PC-9 (cell line): ENCODE measurements at regions not wholly inside any gene's neighbourhood (a gene's known extent, or its start where the extent isn't known, plus 50 kb on each side); places are given as distances from the start of the nearest gene placed in this dataset.

ENCODE experiments used
- BruUV-seq: library from RNA; stranded (reverse); fragments of 400-500 nt; replicated peaks from 2 replicates; lab custom pipeline; 2021; lab: Mats Ljungman, UMichigan
- CTCF ChIA-PET: fragments of 300-600 bp; sonication (Branson Sonifier 250); formaldehyde crosslinking; loops from one replicate; lab custom pipeline; 2022; ENCODE audit warnings: antibody characterized with exemption; lab: Charles Lee
- POLR2A ChIA-PET: fragments of 300-600 bp; sonication (Branson Sonifier 250); formaldehyde crosslinking; loops from one replicate; lab custom pipeline; 2022; ENCODE audit warnings: antibody characterized with exemption; ENCODE audit not compliant: unreplicated experiment; lab: Charles Lee
- DNase-seq, 2 experiments: peaks; one replicate each; pipeline versions ENCODE4 v3.0.0 to v3.0.0-alpha.2; 2015 to 2022; ENCODE audit warnings: mixed read lengths in 1 of 2
- H2AFZ ChIP-seq: fragments of 200-600 bp; sonication (generic); 2 replicates; pipeline ENCODE4 v1.8.1; 2017; ENCODE audit warnings: antibody characterized with exemption
- H3F3A ChIP-seq: fragments of 200-600 bp; sonication (generic); 2 replicates; pipeline ENCODE4 v1.8.1; 2017; ENCODE audit warnings: antibody characterized with exemption, mild to moderate bottlenecking, low read depth; ENCODE audit not compliant: insufficient read depth
- H3K27ac ChIP-seq: fragments of 200-600 bp; sonication (generic); 2 replicates; pipeline ENCODE4 v1.6.1; 2016; ENCODE audit warnings: mixed run types
- H3K27me3 ChIP-seq: fragments of 200-600 bp; sonication (generic); 2 replicates; pipeline ENCODE4 v1.6.1; 2016; ENCODE audit warnings: low read depth, mixed run types; ENCODE audit not compliant: insufficient read depth
- H3K36me3 ChIP-seq: fragments of 200-600 bp; sonication (generic); 2 replicates; pipeline ENCODE4 v1.6.1; 2016; ENCODE audit warnings: low read depth, mixed run types
- H3K4me1 ChIP-seq: fragments of 200-600 bp; sonication (generic); replicated peaks from 2 replicates; pipeline ENCODE4 v1.6.1; 2016; ENCODE audit warnings: mixed run types; ENCODE audit not compliant: insufficient read depth
- H3K4me2 ChIP-seq: fragments of 200-600 bp; sonication (generic); 2 replicates; pipeline ENCODE4 v1.6.1; 2017; ENCODE audit warnings: mixed run types
- H3K4me3 ChIP-seq: fragments of 200-600 bp; sonication (generic); 2 replicates; pipeline ENCODE4 v1.6.1; 2016; ENCODE audit warnings: mixed run types
- H3K79me2 ChIP-seq: fragments of 200-600 bp; sonication (generic); 2 replicates; pipeline ENCODE4 v1.6.1; 2017; ENCODE audit warnings: low read depth, mixed run types
- H3K9me2 ChIP-seq: fragments of 200-600 bp; sonication (generic); 2 replicates; pipeline ENCODE4 v1.8.1; 2017; ENCODE audit warnings: mild to moderate bottlenecking; ENCODE audit not compliant: insufficient read depth
- H3K9me3 ChIP-seq: fragments of 200-600 bp; sonication (generic); 2 replicates; pipeline ENCODE4 v1.8.1; 2016; ENCODE audit warnings: low read depth; ENCODE audit not compliant: insufficient read depth
- H4K20me1 ChIP-seq: fragments of 200-600 bp; sonication (generic); 2 replicates; pipeline ENCODE4 v1.8.1; 2017; ENCODE audit not compliant: insufficient read depth
- CTCF ChIP-seq: fragments of 200-600 bp; sonication (generic); conservative IDR thresholded peaks from 2 replicates; pipeline ENCODE4 v1.6.1; 2017; ENCODE audit warnings: mixed run types, antibody characterized with exemption, mild to moderate bottlenecking, moderate library complexity
- EZH2 ChIP-seq: fragments of 200-600 bp; sonication (generic); IDR thresholded peaks from 2 replicates; pipeline ENCODE4 v1.8.0; 2017; ENCODE audit warnings: antibody characterized with exemption, low read depth
- intact Hi-C: fragments of 100-400 bp; cut with micrococcal nuclease; formaldehyde crosslinking; loops from one replicate; pipeline ENCODE4 v1.10.0; 2022; ENCODE audit not compliant: unreplicated experiment

GRCh38 chr10:105783936-105784483 is 1142.9 kb downstream of the SORCS3 start:
- Histone ChIP-seq H3K27ac (no peak overlapping the region), H3K4me2 (no peak overlapping the region), H4K20me1 (no peaks in the 10 kb centered on the region), H3K9me3 (no peaks in the 10 kb centered on the region), H3K4me1 (no peaks in the 10 kb centered on the region), H3K36me3 (no peaks in the 10 kb centered on the region), H3K4me3 (no peak overlapping the region), H3F3A (no peaks in the 10 kb centered on the region), H3K79me2 (no peaks in the 10 kb centered on the region), H3K9me2 (no peaks in the 10 kb centered on the region), H2AFZ (no peak overlapping the region), H3K27me3 (no peaks in the 10 kb centered on the region)
- POLR2A ChIA-PET: no interaction called here
- BruUV-seq: no TSS peak
- no peak for TF ChIP-seq CTCF
- TF ChIP-seq EZH2: no peak
- intact Hi-C loops: no loop called here
- CTCF ChIA-PET: no interaction called here
- DNase-seq: no peak

GRCh38 chr10:105774881-105775280 is 1133.8 kb downstream of the SORCS3 start:
- Histone ChIP-seq H3K4me2 (no peak overlapping the region), H2AFZ (no peak overlapping the region), H3K79me2 (no peaks in the 10 kb centered on the region), H3K27ac (no peak overlapping the region), H4K20me1 (no peaks in the 10 kb centered on the region), H3K9me3 (no peaks in the 10 kb centered on the region), H3K4me1 (no peaks in the 10 kb centered on the region), H3F3A (no peaks in the 10 kb centered on the region), H3K4me3 (no peak overlapping the region), H3K27me3 (no peaks in the 10 kb centered on the region), H3K36me3 (no peaks in the 10 kb centered on the region), H3K9me2 (no peaks in the 10 kb centered on the region)
- ChIA-PET CTCF (no interaction called here), POLR2A (no interaction called here)
- BruUV-seq: no TSS peak
- DNase-seq: no peak
- TF ChIP-seq CTCF (no peak), EZH2 (no peak)
- intact Hi-C loops: no loop called here

GRCh38 chr10:105774351-105774750 is 1133.3 kb downstream of the SORCS3 start:
- intact Hi-C loops: no loop called here
- Histone ChIP-seq H4K20me1 (no peaks in the 10 kb centered on the region), H3K79me2 (no peaks in the 10 kb centered on the region), H2AFZ (no peak overlapping the region), H3K27me3 (no peaks in the 10 kb centered on the region), H3K4me2 (no peak overlapping the region), H3K27ac (no peak overlapping the region), H3K36me3 (no peaks in the 10 kb centered on the region), H3K4me1 (no peaks in the 10 kb centered on the region), H3F3A (no peaks in the 10 kb centered on the region), H3K4me3 (no peak overlapping the region), H3K9me2 (no peaks in the 10 kb centered on the region), H3K9me3 (no peaks in the 10 kb centered on the region)
- no peak for TF ChIP-seq CTCF
- no peak for TF ChIP-seq EZH2
- BruUV-seq: no TSS peak
- DNase-seq: no peak
- ChIA-PET CTCF (no interaction called here), POLR2A (no interaction called here)
